Endothelial cell of umbilical vein (primary cell): ENCODE measurements at regions not wholly inside any gene's neighbourhood (a gene's known extent, or its start where the extent isn't known, plus 50 kb on each side); places are given as distances from the start of the nearest gene placed in this dataset.

Source experiments
- BruUV-seq: library from RNA; stranded (reverse); fragments of 400-500 nt; replicated peaks from 2 replicates; lab custom pipeline; 2021; lab: Mats Ljungman, UMichigan
- CTCF ChIA-PET: fragments of 300-600, 350-600 bp; sonication (Branson Sonifier 250); formaldehyde crosslinking; loops from one replicate; lab custom pipeline; 2021; ENCODE audit warnings: antibody characterized with exemption, inconsistent platforms; lab: Charles Lee
- POLR2A ChIA-PET: fragments of 300-600, 350-600 bp; sonication (Branson Sonifier 250); formaldehyde crosslinking; loops from one replicate; lab custom pipeline; 2021; ENCODE audit warnings: antibody characterized with exemption, inconsistent platforms; lab: Charles Lee
- DNase-seq: peaks from one replicate; pipeline ENCODE4 v3.0.0-alpha.2; 2011; ENCODE audit warnings: low read depth, low spot score
- FAIRE-seq: peaks from 2 replicates; lab custom pipeline; 2011; peaks lifted over from hg19 to GRCh38; lab: Jason Lieb, UNC
- H2AFZ ChIP-seq: 2 replicates; pipeline ENCODE4 v1.6.0; 2012; ENCODE audit warnings: low read depth, low read length, control low read depth, inconsistent platforms
- H3K27ac ChIP-seq: 2 replicates; pipeline ENCODE4 v1.5.1; 2011; ENCODE audit warnings: low read depth, mild to moderate bottlenecking, control low read depth, low read length, moderate library complexity; ENCODE audit not compliant: insufficient read depth
- H3K27me3 ChIP-seq, 2 experiments: 2 replicates each; pipeline versions ENCODE4 v1.6.0 to v1.6.1; 2011; ENCODE audit warnings: low read length in 2 of 2, mixed read lengths in 1 of 2; ENCODE audit not compliant: control insufficient read depth in 2 of 2, insufficient read depth in 2 of 2
- H3K36me3 ChIP-seq, 2 experiments: 2 replicates in 1 of 2; 3 replicates in 1 of 2; pipeline ENCODE4 v1.5.1; 2011; ENCODE audit warnings: low read length in 2 of 2, mild to moderate bottlenecking in 1 of 2, moderate library complexity in 1 of 2; ENCODE audit not compliant: control insufficient read depth in 2 of 2, insufficient read depth in 2 of 2; ENCODE audit errors: extremely low read depth in 1 of 2
- H3K4me1 ChIP-seq: 3 replicates; pipeline ENCODE4 v1.5.1; 2011; ENCODE audit warnings: mild to moderate bottlenecking, low read length; ENCODE audit not compliant: control insufficient read depth, insufficient read depth; ENCODE audit errors: extremely low read depth
- H3K4me2 ChIP-seq: 2 replicates; pipeline ENCODE4 v1.6.1; 2011; ENCODE audit warnings: low read length, control low read depth, mixed read lengths; ENCODE audit not compliant: insufficient read depth
- H3K4me3 ChIP-seq, 3 experiments: fragments of 200-600 bp in 1 of 3; sonication (generic), shearing (Covaris generic) in 1 of 3; replicated peaks in 1 of 3; 2 replicates each; pipeline ENCODE4 v1.5.1; 2011 to 2016; ENCODE audit warnings: control low read depth in 3 of 3, low read length in 3 of 3, mild to moderate bottlenecking in 2 of 3, inconsistent platforms in 1 of 3, low read depth in 1 of 3, moderate library complexity in 1 of 3; ENCODE audit not compliant: insufficient read depth in 1 of 3
- H3K79me2 ChIP-seq: 2 replicates; pipeline ENCODE4 v1.6.0; 2012; ENCODE audit warnings: low read length, inconsistent platforms; ENCODE audit not compliant: control insufficient read depth, insufficient read depth
- H3K9ac ChIP-seq: replicated peaks from 2 replicates; pipeline ENCODE3; 2011; ENCODE audit warnings: low read length, control low read depth; ENCODE audit not compliant: insufficient read depth; ENCODE audit errors: extremely low read depth
- H3K9me1 ChIP-seq: replicated peaks from 3 replicates; pipeline ENCODE4 v1.6.0; 2011; ENCODE audit warnings: mild to moderate bottlenecking, low read length; ENCODE audit not compliant: control insufficient read depth, insufficient read depth; ENCODE audit errors: extremely low read depth
- H3K9me3 ChIP-seq: replicated peaks from 2 replicates; pipeline ENCODE4 v1.5.1; 2012; ENCODE audit warnings: low read length, inconsistent platforms; ENCODE audit not compliant: control insufficient read depth, insufficient read depth
- H4K20me1 ChIP-seq: replicated peaks from 2 replicates; pipeline ENCODE3; 2011; ENCODE audit warnings: mild to moderate bottlenecking, low read length; ENCODE audit not compliant: control insufficient read depth, insufficient read depth; ENCODE audit errors: extremely low read depth
- EZH2 ChIP-seq: IDR thresholded peaks from 2 replicates; pipeline ENCODE4 v1.6.1; 2012; ENCODE audit warnings: borderline replicate concordance, low read depth, mild to moderate bottlenecking, moderate library complexity, low read length, inconsistent platforms; ENCODE audit not compliant: severe bottlenecking
- FOS ChIP-seq: IDR thresholded peaks from 2 replicates; pipeline ENCODE4 v1.6.1; 2011; ENCODE audit warnings: mild to moderate bottlenecking, low read length, moderate library complexity, borderline replicate concordance; ENCODE audit not compliant: insufficient read depth
- GATA2 ChIP-seq: IDR thresholded peaks from 2 replicates; pipeline ENCODE4 v1.7.0; 2011; ENCODE audit warnings: low read depth, mild to moderate bottlenecking, moderate library complexity, mixed read lengths, low read length; ENCODE audit not compliant: insufficient read length, insufficient read depth
- JUN ChIP-seq: IDR thresholded peaks from 2 replicates; pipeline ENCODE4 v1.6.1; 2011; ENCODE audit warnings: borderline replicate concordance, low read depth; ENCODE audit not compliant: insufficient read length, insufficient read depth
- MYC ChIP-seq: IDR thresholded peaks from one replicate; pipeline ENCODE4 v1.6.1; 2011; ENCODE audit warnings: mild to moderate bottlenecking, low read depth, low read length
- POLR2A ChIP-seq: IDR thresholded peaks from 2 replicates; pipeline ENCODE4 v1.6.1; 2012; ENCODE audit warnings: low read depth, mild to moderate bottlenecking, control low read depth, low read length
- POLR2AphosphoS5 ChIP-seq: IDR thresholded peaks from 2 replicates; pipeline ENCODE4 v1.6.1; 2012; ENCODE audit warnings: low read depth, mild to moderate bottlenecking, control low read depth, low read length, moderate library complexity; ENCODE audit not compliant: insufficient read depth
- dilution Hi-C: fragments of 300-500 bp; cut with MboI; formaldehyde crosslinking; loops from one replicate; pipeline ENCODE4 v1.15.0; 2019; ENCODE audit warnings: low sequenced_read_pairs; ENCODE audit not compliant: extremely low pct_ligation_motif_present
- intact Hi-C: fragments of 100-400 bp; cut with micrococcal nuclease; formaldehyde crosslinking; loops from one replicate; pipeline ENCODE4 v1.10.0; 2022
- TF ChIP-seq, protein P1 (sequence below): IDR thresholded peaks from 2 replicates; pipeline ENCODE4 v1.6.1; 2011; ENCODE audit not compliant: insufficient read depth, insufficient read length
- TF ChIP-seq, protein P2 (sequence below), 2 donors: IDR thresholded peaks; 1 replicate in 1 of 2; 2 replicates in 1 of 2; pipeline ENCODE4 v1.5.1; 2011; ENCODE audit warnings: low read length in 2 of 2, mild to moderate bottlenecking in 2 of 2, moderate library complexity in 2 of 2, control low read depth in 1 of 2, inconsistent platforms in 1 of 2, low read depth in 1 of 2; ENCODE audit not compliant: insufficient read depth in 1 of 2; ENCODE audit errors: extremely low read depth in 1 of 2

DNA sequence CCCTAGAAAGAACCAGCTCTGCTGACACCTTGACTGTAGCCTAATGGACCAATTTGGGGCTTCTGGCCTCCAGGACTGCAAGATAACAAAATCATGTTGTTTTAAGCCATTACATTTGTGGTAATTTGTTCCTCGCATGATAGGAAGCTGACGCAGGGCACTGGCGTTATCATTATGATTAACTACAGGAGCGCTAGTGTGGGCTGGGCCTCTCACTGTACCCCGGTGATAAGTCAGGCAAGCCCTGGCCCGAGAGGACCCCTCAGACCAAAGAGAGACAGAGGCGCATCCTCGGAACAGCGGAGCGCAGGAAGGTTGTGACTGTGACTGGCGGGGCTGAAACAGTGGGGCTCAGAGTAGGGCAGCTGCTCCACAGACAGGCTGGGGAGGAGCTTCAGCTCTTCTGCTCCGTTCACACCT, 150.3 kb upstream of the CHST15 start:
- no peaks in the 10 kb centered on the region for H3K9me1 ChIP-seq
- H4K20me1 ChIP-seq: no peaks in the 10 kb centered on the region
- H2AFZ ChIP-seq: no peak overlapping the region
- intact Hi-C loops (no loop called here), dilution Hi-C loops (no loop called here)
- no peak overlapping the region for H3K4me2 ChIP-seq
- H3K9ac ChIP-seq: no peak overlapping the region
- H3K27ac ChIP-seq: no peak overlapping the region
- no peak for DNase-seq
- CTCF ChIA-PET: interaction anchor here (1.5 kb wide), 1 partner anchor 146 kb away, joined by 4 read pairs; no protein-coding TSS in a partner anchor
- H3K79me2 ChIP-seq: no peaks in the 10 kb centered on the region
- H3K36me3 ChIP-seq: no peaks in the 10 kb centered on the region
- TF ChIP-seq FOS (no peak), EZH2 (no peak), POLR2AphosphoS5 (no peak)
- TF ChIP-seq, protein P1, sequence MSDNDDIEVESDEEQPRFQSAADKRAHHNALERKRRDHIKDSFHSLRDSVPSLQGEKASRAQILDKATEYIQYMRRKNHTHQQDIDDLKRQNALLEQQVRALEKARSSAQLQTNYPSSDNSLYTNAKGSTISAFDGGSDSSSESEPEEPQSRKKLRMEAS: no peak
- no peaks in the 10 kb centered on the region for H3K27me3 ChIP-seq
- FAIRE-seq: no peak
- H3K4me1 ChIP-seq: no peaks in the 10 kb centered on the region
- BruUV-seq: no TSS peak
- no peak overlapping the region for H3K4me3 ChIP-seq
- POLR2A ChIA-PET: no interaction called here
- no peaks in the 10 kb centered on the region for H3K9me3 ChIP-seq

DNA sequence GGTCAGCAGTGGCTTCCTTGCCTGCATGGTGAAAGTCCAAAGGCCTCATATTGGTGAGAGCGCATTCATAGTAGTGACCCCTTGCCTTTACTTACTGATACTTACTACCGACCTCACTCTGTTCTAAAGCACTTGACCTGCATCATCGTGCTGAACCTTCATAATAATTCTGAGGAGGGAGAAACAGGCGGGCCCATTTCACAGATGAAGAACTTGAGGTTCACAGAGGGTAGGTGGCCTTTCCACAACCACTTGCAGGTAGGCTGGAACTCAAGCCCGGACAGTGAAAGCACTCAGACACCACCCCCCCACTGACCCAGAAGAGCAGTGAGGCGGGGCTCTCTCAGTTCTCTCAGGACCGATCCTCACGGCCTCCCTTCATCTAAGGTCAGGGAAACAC, 149.4 kb upstream of the CHST15 start:
- dilution Hi-C loops: no loop called here
- FAIRE-seq: no peak
- CTCF ChIA-PET: no interaction called here

More for the DNA sequence above, 149.4 kb upstream of the CHST15 start:
- H3K27ac ChIP-seq: no peak overlapping the region
- no peaks in the 10 kb centered on the region for H3K9me1 ChIP-seq
- intact Hi-C loops: no loop called here
- no peaks in the 10 kb centered on the region for H3K9me3 ChIP-seq
- H3K4me2 ChIP-seq: no peak overlapping the region
- TF ChIP-seq POLR2AphosphoS5 (no peak), MYC (no peak), FOS (no peak), POLR2A (no peak), EZH2 (no peak), JUN (no peak), GATA2 (no peak)
- TF ChIP-seq, protein P1: no peak
- TF ChIP-seq, protein P2, sequence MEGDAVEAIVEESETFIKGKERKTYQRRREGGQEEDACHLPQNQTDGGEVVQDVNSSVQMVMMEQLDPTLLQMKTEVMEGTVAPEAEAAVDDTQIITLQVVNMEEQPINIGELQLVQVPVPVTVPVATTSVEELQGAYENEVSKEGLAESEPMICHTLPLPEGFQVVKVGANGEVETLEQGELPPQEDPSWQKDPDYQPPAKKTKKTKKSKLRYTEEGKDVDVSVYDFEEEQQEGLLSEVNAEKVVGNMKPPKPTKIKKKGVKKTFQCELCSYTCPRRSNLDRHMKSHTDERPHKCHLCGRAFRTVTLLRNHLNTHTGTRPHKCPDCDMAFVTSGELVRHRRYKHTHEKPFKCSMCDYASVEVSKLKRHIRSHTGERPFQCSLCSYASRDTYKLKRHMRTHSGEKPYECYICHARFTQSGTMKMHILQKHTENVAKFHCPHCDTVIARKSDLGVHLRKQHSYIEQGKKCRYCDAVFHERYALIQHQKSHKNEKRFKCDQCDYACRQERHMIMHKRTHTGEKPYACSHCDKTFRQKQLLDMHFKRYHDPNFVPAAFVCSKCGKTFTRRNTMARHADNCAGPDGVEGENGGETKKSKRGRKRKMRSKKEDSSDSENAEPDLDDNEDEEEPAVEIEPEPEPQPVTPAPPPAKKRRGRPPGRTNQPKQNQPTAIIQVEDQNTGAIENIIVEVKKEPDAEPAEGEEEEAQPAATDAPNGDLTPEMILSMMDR (IDR thresholded peaks at IDR 0.05; ENCODE audit: extremely low read depth in 1 of 2, insufficient read depth in 1 of 2, low read depth in 1 of 2, low read length in 2 of 2): no peak
- no peaks in the 10 kb centered on the region for H4K20me1 ChIP-seq
- no peaks in the 10 kb centered on the region for H3K79me2 ChIP-seq
- H3K27me3 ChIP-seq: no peaks in the 10 kb centered on the region
- DNase-seq: no peak
- no peak overlapping the region for H2AFZ ChIP-seq
- POLR2A ChIA-PET: no interaction called here
- H3K4me3 ChIP-seq: no peak overlapping the region
- H3K9ac ChIP-seq: no peak overlapping the region
- no peaks in the 10 kb centered on the region for H3K4me1 ChIP-seq
- BruUV-seq: no TSS peak
- no peaks in the 10 kb centered on the region for H3K36me3 ChIP-seq
